HT-29 (cell line): ENCODE measurements at regions not wholly inside any gene's neighbourhood (a gene's known extent, or its start where the extent isn't known, plus 50 kb on each side); places are given as distances from the start of the nearest gene placed in this dataset.
"Not testable (repeated sequence)": the region's sequence is repeated elsewhere in the genome, so short reads cannot be mapped to it uniquely, and the experiment has no call there.

Experiments used
- DNase-seq: peaks from one replicate; pipeline ENCODE4 v3.0.0-alpha.2; 2015; ENCODE audit warnings: low spot score

- no peak for DNase-seq
Observed at GRCh38 chr9:99626426-99626825, 195.3 kb upstream of the NR4A3 start.

- DNase-seq = no peak
Observed at GRCh38 chr9:99628285-99628684, 193.4 kb upstream of the NR4A3 start.

- DNase-seq = no peak
Observed at GRCh38 chr9:99628849-99629620, 192.7 kb upstream of the NR4A3 start.

- no peak for DNase-seq
Observed at GRCh38 chr9:99632349-99633038, 189.2 kb upstream of the NR4A3 start.

- DNase-seq = no peak
Observed at GRCh38 chr9:99633265-99633664, 188.4 kb upstream of the NR4A3 start.

GRCh38 chr9:99634186-99634585 lies 187.5 kb upstream of the NR4A3 start:
- DNase-seq = no peak

GRCh38 chr9:99635032-99635431 lies 186.7 kb upstream of the NR4A3 start:
- no peak for DNase-seq

- DNase-seq = no peak
Observed at GRCh38 chr9:99637641-99638040, 184.0 kb upstream of the NR4A3 start.

- no peak for DNase-seq
Observed at GRCh38 chr9:99638971-99639370, 182.7 kb upstream of the NR4A3 start.

GRCh38 chr9:99647604-99648003 lies 174.1 kb upstream of the NR4A3 start:
- DNase-seq = no peak

- DNase-seq = no peak
Observed at GRCh38 chr9:99650187-99650874, 171.4 kb upstream of the NR4A3 start.

- DNase-seq = no peak
Observed at GRCh38 chr9:99660191-99660636, 161.5 kb upstream of the NR4A3 start.

- no peak for DNase-seq
Observed at GRCh38 chr9:99663297-99663696, 158.4 kb upstream of the NR4A3 start.

- no peak for DNase-seq
Observed at GRCh38 chr9:99663856-99664255, 157.8 kb upstream of the NR4A3 start.

- no peak for DNase-seq
Observed at GRCh38 chr9:99666571-99666970, 155.1 kb upstream of the NR4A3 start.

- DNase-seq = not testable (repeated sequence)
Observed at GRCh38 chr9:99670886-99671285, 150.8 kb upstream of the NR4A3 start.

- DNase-seq = no peak
Observed at GRCh38 chr9:99677281-99677680, 144.4 kb upstream of the NR4A3 start.

- DNase-seq = no peak
Observed at GRCh38 chr9:99678566-99678965, 143.1 kb upstream of the NR4A3 start.

- no peak for DNase-seq
Observed at GRCh38 chr9:99680191-99680590, 141.5 kb upstream of the NR4A3 start.

- no peak for DNase-seq
Observed at GRCh38 chr9:99681113-99681512, 140.6 kb upstream of the NR4A3 start.

- DNase-seq = no peak
Observed at GRCh38 chr9:99682378-99682777, 139.3 kb upstream of the NR4A3 start.

GRCh38 chr9:99682870-99683269 lies 138.8 kb upstream of the NR4A3 start:
- no peak for DNase-seq

- DNase-seq = no peak
Observed at GRCh38 chr9:99690573-99690972, 131.1 kb upstream of the NR4A3 start.
